ENCODE measurements at regions not wholly inside any gene's neighbourhood (a gene's known extent, or its start where the extent isn't known, plus 50 kb on each side); places are given as distances from the start of the nearest gene placed in this dataset.

DNA sequence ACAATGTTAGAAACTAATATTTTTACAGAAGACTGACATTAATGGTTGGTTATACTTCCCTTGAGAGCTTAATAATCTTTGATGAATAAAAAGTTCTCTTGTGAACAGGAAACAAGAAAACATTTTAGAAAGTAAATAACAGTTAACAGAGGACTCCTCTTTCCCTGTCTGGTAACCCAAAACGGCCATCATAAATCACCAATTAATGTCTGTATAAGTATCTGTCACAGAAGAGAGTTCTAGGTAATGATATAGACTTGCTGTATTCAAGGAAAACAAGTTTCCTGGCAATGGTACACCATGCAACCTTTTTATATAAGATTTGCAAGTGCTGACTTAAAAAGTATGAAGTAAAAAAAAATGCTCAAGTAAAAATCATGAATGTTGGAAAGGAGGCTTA lies 426.7 kb downstream of the SOX2 start:
- H3K4me3 ChIP-seq (ENCODE audit: low read length) = no peak overlapping the region
- H3K36me3 ChIP-seq (ENCODE audit: control insufficient read depth, low read length) = no peaks in the 10 kb centered on the region
- no peaks in the 10 kb centered on the region for H3K9me3 ChIP-seq (ENCODE audit: control insufficient read depth, insufficient read depth, low read length)
- H3K9me2 ChIP-seq (replicated peaks; ENCODE audit: control insufficient read depth, low read length) = no peaks in the 10 kb centered on the region
- no peak overlapping the region for H3K4me2 ChIP-seq (ENCODE audit: low read length)
- H4K20me1 ChIP-seq (ENCODE audit: control insufficient read depth, insufficient read depth, low read depth, low read length) = no peaks in the 10 kb centered on the region
- H3F3A ChIP-seq (ENCODE audit: control insufficient read depth, insufficient read depth) = no peaks in the 10 kb centered on the region
- H3K27me3 ChIP-seq (ENCODE audit: control insufficient read depth, low read length) = peaks cover 2% of the 10 kb centered on the region; the same call in 1 of the 2 replicates
- H3K79me2 ChIP-seq (ENCODE audit: control insufficient read depth, low read length) = no peaks in the 10 kb centered on the region
- TF ChIP-seq, protein P1, sequence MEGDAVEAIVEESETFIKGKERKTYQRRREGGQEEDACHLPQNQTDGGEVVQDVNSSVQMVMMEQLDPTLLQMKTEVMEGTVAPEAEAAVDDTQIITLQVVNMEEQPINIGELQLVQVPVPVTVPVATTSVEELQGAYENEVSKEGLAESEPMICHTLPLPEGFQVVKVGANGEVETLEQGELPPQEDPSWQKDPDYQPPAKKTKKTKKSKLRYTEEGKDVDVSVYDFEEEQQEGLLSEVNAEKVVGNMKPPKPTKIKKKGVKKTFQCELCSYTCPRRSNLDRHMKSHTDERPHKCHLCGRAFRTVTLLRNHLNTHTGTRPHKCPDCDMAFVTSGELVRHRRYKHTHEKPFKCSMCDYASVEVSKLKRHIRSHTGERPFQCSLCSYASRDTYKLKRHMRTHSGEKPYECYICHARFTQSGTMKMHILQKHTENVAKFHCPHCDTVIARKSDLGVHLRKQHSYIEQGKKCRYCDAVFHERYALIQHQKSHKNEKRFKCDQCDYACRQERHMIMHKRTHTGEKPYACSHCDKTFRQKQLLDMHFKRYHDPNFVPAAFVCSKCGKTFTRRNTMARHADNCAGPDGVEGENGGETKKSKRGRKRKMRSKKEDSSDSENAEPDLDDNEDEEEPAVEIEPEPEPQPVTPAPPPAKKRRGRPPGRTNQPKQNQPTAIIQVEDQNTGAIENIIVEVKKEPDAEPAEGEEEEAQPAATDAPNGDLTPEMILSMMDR (IDR thresholded peaks at IDR 0.05; ENCODE audit: low read depth, low read length, poor library complexity, severe bottlenecking) = no peak
- TF ChIP-seq EZH2phosphoT487 (IDR thresholded peaks at IDR 0.05; ENCODE audit: borderline replicate concordance, low read length) = no peak
- no peaks in the 10 kb centered on the region for H3K4me1 ChIP-seq (ENCODE audit: control insufficient read depth, low read length)
- no peak overlapping the region for H3K27ac ChIP-seq (ENCODE audit: low read depth, low read length)

DNA sequence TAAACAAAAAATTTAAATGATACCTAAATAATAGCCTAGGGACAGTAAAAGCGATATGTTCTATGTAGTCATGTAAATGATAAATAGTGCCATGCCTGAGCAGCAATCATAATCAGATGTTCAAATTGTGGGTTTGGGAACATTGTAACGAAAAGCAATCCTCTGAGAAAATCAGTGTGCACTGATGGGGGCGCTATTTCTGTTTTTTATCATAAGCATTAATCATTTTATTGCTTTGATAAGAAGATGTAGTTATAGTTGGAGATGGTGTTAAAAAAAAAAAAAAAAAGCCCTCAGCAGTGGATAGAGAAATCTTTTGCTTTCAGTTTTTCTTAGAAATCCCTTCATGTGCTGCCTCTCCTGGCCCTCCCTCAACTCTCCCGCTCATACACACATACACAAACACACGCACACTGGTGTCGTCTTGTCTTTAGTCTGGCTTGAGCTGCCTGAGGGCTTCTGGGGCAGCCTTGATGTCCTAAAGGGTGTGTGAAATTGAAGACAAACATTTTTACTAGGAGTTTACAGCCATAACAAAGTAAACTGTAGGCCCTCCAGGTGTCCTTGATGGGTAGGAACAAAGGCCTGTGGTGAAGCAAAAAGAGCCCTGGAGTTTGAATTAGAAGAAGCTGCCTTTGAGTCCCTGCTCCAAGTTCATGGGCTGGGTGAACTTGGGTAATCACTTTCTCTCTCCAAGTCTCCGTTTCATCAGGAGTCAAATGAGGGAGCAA lies 428.1 kb downstream of the SOX2 start:
- H3K4me2 ChIP-seq (ENCODE audit: low read length) = no peak overlapping the region
- H4K20me1 ChIP-seq (ENCODE audit: control insufficient read depth, insufficient read depth, low read depth, low read length) = no peaks in the 10 kb centered on the region
- H3K27ac ChIP-seq (ENCODE audit: low read depth, low read length) = no peak overlapping the region
- TF ChIP-seq, protein P1 (IDR thresholded peaks at IDR 0.05; ENCODE audit: low read depth, low read length, poor library complexity, severe bottlenecking) = no peak
- TF ChIP-seq EZH2phosphoT487 (IDR thresholded peaks at IDR 0.05; ENCODE audit: borderline replicate concordance, low read length) = no peak
- no peaks in the 10 kb centered on the region for H3K79me2 ChIP-seq (ENCODE audit: control insufficient read depth, low read length)
- H3K4me3 ChIP-seq (ENCODE audit: low read length) = no peak overlapping the region
- peaks cover 2% of the 10 kb centered on the region; the same call in 1 of the 2 replicates for H3K27me3 ChIP-seq (ENCODE audit: control insufficient read depth, low read length)
- no peaks in the 10 kb centered on the region for H3K4me1 ChIP-seq (ENCODE audit: control insufficient read depth, low read length)
- H3K36me3 ChIP-seq (ENCODE audit: control insufficient read depth, low read length) = no peaks in the 10 kb centered on the region
- no peaks in the 10 kb centered on the region for H3K9me3 ChIP-seq (ENCODE audit: control insufficient read depth, insufficient read depth, low read length)
- no peaks in the 10 kb centered on the region for H3K9me2 ChIP-seq (replicated peaks; ENCODE audit: control insufficient read depth, low read length)
- H3F3A ChIP-seq (ENCODE audit: control insufficient read depth, insufficient read depth) = no peaks in the 10 kb centered on the region

DNA sequence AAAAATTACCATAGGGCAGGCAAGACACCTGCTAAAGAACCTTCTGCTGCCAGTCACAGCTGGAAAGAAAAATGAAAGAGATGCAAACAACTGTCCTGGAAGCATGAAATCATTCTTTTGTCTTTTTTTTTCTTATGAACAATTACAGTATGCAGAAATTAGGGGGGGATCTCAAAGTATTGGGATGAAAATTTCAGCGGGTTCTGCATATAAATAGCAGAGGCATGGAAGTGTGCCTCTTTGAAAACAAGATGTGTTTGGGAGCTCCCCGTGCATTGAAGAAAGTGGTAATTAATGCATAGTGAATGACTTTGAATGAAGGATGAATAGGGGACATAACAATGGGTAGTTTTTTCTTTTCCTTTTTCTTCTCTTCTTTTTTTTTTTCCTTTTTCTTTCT lies 431.2 kb downstream of the SOX2 start:
- TF ChIP-seq, protein P1 (IDR thresholded peaks at IDR 0.05; ENCODE audit: low read depth, low read length, poor library complexity, severe bottlenecking) = no peak
- TF ChIP-seq EZH2phosphoT487 (IDR thresholded peaks at IDR 0.05; ENCODE audit: borderline replicate concordance, low read length) = no peak
- Histone ChIP-seq H3K4me3 (ENCODE audit: low read length) (no peak overlapping the region), H3K4me1 (ENCODE audit: control insufficient read depth, low read length) (no peaks in the 10 kb centered on the region), H4K20me1 (ENCODE audit: control insufficient read depth, insufficient read depth, low read depth, low read length) (no peaks in the 10 kb centered on the region), H3K79me2 (ENCODE audit: control insufficient read depth, low read length) (no peaks in the 10 kb centered on the region), H3K36me3 (ENCODE audit: control insufficient read depth, low read length) (no peaks in the 10 kb centered on the region), H3K27me3 (ENCODE audit: control insufficient read depth, low read length) (no peaks in the 10 kb centered on the region; the same call in 1 of the 2 replicates), H3K27ac (ENCODE audit: low read depth, low read length) (no peak overlapping the region), H3F3A (ENCODE audit: control insufficient read depth, insufficient read depth) (no peaks in the 10 kb centered on the region), H3K4me2 (ENCODE audit: low read length) (no peak overlapping the region), H3K9me2 (replicated peaks; ENCODE audit: control insufficient read depth, low read length) (no peaks in the 10 kb centered on the region), H3K9me3 (ENCODE audit: control insufficient read depth, insufficient read depth, low read length) (no peaks in the 10 kb centered on the region)
